ENCODE measurements at regions not wholly inside any gene's neighbourhood (a gene's known extent, or its start where the extent isn't known, plus 50 kb on each side); places are given as distances from the start of the nearest gene placed in this dataset.

DNA sequence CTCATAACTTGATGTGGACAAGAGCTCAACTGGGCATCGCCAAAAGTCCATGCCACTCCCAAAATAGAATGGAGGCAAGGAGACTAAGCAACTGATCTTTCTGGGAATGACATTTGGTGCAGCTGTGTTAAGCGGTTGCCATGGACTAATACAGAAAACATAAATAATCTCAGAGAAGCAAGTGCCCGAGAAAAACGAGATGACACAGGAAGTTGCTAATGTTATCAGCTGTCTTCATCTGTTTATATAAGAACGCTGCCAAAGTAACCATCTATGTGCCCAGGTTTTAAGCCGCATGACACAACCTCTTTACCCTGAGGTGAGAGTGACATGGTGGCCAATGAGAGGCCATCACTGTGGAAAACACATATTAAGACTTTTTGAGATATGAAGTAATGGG is 54.9 kb upstream of the SACS start:
- no peaks in the 10 kb centered on the region for H3K36me3 ChIP-seq
- TF ChIP-seq POLR2AphosphoS5 (IDR thresholded peaks at IDR 0.05) (peak in 1 of 3 donors; percentile 24), EP300 (IDR thresholded peaks at IDR 0.05) (no peak)
- 18% methylated on average over 6 of the region's 6 CpGs for WGBS
- H3K9me3 ChIP-seq, result no peaks in the 10 kb centered on the region
- no peaks in the 10 kb centered on the region for H3K27me3 ChIP-seq
- no peak for DNase-seq (ENCODE audit: low spot score in 2 of 2)
- no peak overlapping the region for H3K4me3 ChIP-seq
- H3K4me1 ChIP-seq, result peaks cover 5% of the 10 kb centered on the region
- no peak overlapping the region for H3K27ac ChIP-seq

DNA sequence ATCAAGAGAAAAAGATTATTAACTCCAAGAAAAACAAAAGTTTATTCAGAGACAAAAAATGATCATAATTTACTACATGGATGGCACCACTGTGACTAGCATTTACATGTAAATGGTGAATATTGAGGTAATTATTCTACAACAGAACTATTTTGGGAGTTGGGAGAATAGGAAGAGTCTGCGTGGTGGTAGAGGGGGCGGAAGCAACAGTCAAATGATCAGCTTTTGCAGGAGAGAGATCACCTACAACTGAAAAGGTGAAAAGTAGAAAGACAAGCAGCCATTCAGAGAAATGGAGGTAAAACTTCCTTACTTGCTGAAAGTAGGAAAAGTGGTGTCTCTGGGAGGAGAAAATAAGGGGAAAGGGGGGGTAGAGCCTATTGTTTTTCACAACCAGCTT is 62.8 kb upstream of the SACS start:
- no peak overlapping the region for H3K27ac ChIP-seq
- no peaks in the 10 kb centered on the region for H3K9me3 ChIP-seq
- peaks cover 10% of the 10 kb centered on the region for H3K4me1 ChIP-seq
- no peak for DNase-seq (ENCODE audit: low spot score in 2 of 2)
- TF ChIP-seq, protein P1, sequence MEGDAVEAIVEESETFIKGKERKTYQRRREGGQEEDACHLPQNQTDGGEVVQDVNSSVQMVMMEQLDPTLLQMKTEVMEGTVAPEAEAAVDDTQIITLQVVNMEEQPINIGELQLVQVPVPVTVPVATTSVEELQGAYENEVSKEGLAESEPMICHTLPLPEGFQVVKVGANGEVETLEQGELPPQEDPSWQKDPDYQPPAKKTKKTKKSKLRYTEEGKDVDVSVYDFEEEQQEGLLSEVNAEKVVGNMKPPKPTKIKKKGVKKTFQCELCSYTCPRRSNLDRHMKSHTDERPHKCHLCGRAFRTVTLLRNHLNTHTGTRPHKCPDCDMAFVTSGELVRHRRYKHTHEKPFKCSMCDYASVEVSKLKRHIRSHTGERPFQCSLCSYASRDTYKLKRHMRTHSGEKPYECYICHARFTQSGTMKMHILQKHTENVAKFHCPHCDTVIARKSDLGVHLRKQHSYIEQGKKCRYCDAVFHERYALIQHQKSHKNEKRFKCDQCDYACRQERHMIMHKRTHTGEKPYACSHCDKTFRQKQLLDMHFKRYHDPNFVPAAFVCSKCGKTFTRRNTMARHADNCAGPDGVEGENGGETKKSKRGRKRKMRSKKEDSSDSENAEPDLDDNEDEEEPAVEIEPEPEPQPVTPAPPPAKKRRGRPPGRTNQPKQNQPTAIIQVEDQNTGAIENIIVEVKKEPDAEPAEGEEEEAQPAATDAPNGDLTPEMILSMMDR (IDR thresholded peaks at IDR 0.05), result no peak
- 90% methylated on average over 2 of the region's 2 CpGs for WGBS
- H3K4me3 ChIP-seq, result no peak overlapping the region
- H3K27me3 ChIP-seq, result no peaks in the 10 kb centered on the region
- H3K36me3 ChIP-seq, result no peaks in the 10 kb centered on the region

DNA sequence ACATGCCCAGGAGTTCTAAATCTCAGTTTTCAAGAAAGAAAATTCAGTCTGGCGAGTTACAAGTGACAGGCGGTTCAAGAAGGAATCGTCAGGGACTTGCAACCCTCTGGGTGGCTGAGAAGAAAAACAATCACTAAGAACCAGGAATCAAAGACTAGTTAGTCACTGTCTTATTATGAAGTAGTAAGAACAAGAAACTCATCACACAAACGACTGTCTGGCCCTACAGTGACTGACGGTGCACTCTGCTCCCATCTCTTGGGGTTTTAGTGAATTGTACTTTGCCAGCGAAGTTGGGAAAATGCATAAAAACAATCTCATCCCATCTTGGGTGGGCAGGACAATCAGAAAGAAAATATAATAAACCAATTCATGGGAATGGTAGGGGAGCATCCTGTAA is 63.7 kb upstream of the SACS start:
- Histone ChIP-seq H3K4me3 (no peak overlapping the region), H3K4me1 (peaks cover 11% of the 10 kb centered on the region), H3K27ac (no peak overlapping the region), H3K27me3 (no peaks in the 10 kb centered on the region), H3K9me3 (no peaks in the 10 kb centered on the region), H3K36me3 (no peaks in the 10 kb centered on the region)
- no peak for DNase-seq (ENCODE audit: low spot score in 2 of 2)
- no peak for TF ChIP-seq POLR2AphosphoS5 (IDR thresholded peaks at IDR 0.05)
- no peak for TF ChIP-seq POLR2A (IDR thresholded peaks at IDR 0.05)
- TF ChIP-seq, protein P1 (IDR thresholded peaks at IDR 0.05), result no peak
- WGBS, result 72% methylated on average over 6 of the region's 6 CpGs

DNA sequence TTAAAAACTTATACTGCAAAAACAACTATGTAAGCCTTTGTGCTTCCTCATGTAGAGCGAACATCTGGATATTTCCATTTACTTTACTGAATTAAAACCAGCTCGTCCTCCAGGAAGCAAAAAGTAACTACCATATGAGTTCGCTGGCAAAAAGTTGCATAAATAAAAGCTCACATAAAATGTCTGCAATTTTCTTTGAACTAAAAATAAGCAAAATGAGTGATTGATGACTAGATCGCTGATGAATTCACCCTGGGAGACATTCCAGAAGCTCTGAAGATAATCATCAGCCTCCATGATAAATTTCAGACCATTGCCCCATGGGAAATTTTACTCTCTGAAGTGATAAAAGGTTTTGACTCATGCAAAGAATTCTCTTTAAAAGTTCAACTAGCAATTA is 67.3 kb upstream of the SACS start:
- 28% methylated on average over 4 of the region's 4 CpGs for WGBS
- Histone ChIP-seq H3K36me3 (no peaks in the 10 kb centered on the region), H3K27ac (peak overlapping the region; percentile 51), H3K4me3 (no peak overlapping the region), H3K4me1 (peaks cover 30% of the 10 kb centered on the region), H3K27me3 (no peaks in the 10 kb centered on the region), H3K9me3 (no peaks in the 10 kb centered on the region)
- no peak for DNase-seq (ENCODE audit: low spot score in 2 of 2)
- TF ChIP-seq, protein P1 (IDR thresholded peaks at IDR 0.05), result no peak
- TF ChIP-seq POLR2AphosphoS5 (IDR thresholded peaks at IDR 0.05), result no peak
- no peak for TF ChIP-seq POLR2A (IDR thresholded peaks at IDR 0.05)
- no peak for TF ChIP-seq EP300 (IDR thresholded peaks at IDR 0.05)

DNA sequence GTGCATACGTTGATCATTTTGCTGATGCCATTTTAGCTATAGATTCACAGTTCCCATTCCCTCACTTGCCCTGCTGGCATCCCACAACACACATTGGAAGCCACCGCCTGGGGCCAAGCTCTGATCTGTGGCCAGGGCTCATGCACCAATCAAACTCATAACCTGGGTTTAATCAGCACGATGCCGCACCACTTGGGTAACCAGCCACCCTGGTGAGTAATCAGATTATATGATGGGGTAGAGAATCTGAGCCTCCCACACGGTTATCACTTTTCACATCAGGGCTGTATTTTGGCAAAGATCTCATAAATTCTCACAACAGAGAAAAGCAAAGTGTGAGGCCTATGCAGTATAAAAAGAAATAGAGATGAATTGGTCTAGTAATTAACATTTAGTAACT is 66.0 kb upstream of the TNFRSF19 start:
- no peak overlapping the region for H3K4me3 ChIP-seq
- WGBS, result 54% methylated on average over 5 of the region's 5 CpGs
- H3K36me3 ChIP-seq, result no peaks in the 10 kb centered on the region
- H3K4me1 ChIP-seq, result peaks cover 44% of the 10 kb centered on the region
- H3K27me3 ChIP-seq, result no peaks in the 10 kb centered on the region
- no peaks in the 10 kb centered on the region for H3K9me3 ChIP-seq
- H3K27ac ChIP-seq, result no peak overlapping the region
- no peak for DNase-seq (ENCODE audit: low spot score in 2 of 2)
- TF ChIP-seq POLR2AphosphoS5 (IDR thresholded peaks at IDR 0.05) (no peak), EP300 (IDR thresholded peaks at IDR 0.05) (no peak), POLR2A (IDR thresholded peaks at IDR 0.05) (no peak)
- TF ChIP-seq, protein P1 (IDR thresholded peaks at IDR 0.05), result no peak

DNA sequence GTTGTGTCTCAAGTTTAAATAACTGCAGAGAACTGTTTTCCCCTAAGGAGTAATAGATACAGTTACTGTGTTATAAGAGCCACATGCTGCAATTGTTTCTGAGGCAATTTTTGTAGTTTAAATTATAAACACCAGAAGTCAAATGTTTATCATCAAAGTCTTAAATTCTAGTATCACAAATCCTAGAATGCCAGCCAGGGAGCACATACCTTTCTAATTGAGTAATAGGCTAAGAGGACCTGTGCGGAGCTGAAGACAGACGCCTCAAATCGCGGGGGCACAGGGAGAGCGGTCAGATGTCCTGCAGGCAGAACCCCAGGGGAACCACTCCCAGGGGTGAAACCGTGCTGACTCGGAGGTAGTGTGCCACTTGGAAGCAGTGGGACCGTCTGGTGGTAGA is 65.2 kb upstream of the TNFRSF19 start:
- no peak for DNase-seq (ENCODE audit: low spot score in 2 of 2)
- Histone ChIP-seq H3K4me1 (peaks cover 50% of the 10 kb centered on the region), H3K4me3 (no peak overlapping the region), H3K27me3 (no peaks in the 10 kb centered on the region), H3K36me3 (no peaks in the 10 kb centered on the region), H3K9me3 (no peaks in the 10 kb centered on the region), H3K27ac (peak overlapping the region; percentile 15)
- 49% methylated on average over 8 of the region's 8 CpGs for WGBS
- TF ChIP-seq POLR2A (IDR thresholded peaks at IDR 0.05), result no peak
- no peak for TF ChIP-seq POLR2AphosphoS5 (IDR thresholded peaks at IDR 0.05)
- TF ChIP-seq EP300 (IDR thresholded peaks at IDR 0.05), result no peak
- TF ChIP-seq, protein P1 (IDR thresholded peaks at IDR 0.05), result no peak

All from suprapubic skin (tissue), 4 donors.